Lower lobe of right lung (tissue), 2 donors: ENCODE measurements at regions not wholly inside any gene's neighbourhood (a gene's known extent, or its start where the extent isn't known, plus 50 kb on each side); places are given as distances from the start of the nearest gene placed in this dataset.
"Not testable (repeated sequence)": the region's sequence is repeated elsewhere in the genome, so short reads cannot be mapped to it uniquely, and the experiment has no call there.

Experiments used
- ATAC-seq, 2 donors: fragments of 200-7000 bp; cut with Tn5 transposase; one replicate each; pipeline ENCODE4 v1.9.1; 2020 to 2022; ENCODE audit warnings: mild to moderate bottlenecking in 2 of 2, moderate library complexity in 2 of 2
- DNase-seq: peaks from one replicate; pipeline ENCODE4 v3.0.0-alpha.2; 2020
- H3K27ac ChIP-seq: fragments of 200-600 bp; one replicate; pipeline ENCODE4 v1.8.0; 2022
- H3K27me3 ChIP-seq: fragments of 200-600 bp; one replicate; pipeline ENCODE4 v1.8.0; 2022; ENCODE audit warnings: low read depth
- H3K36me3 ChIP-seq: fragments of 200-600 bp; one replicate; pipeline ENCODE4 v1.8.0; 2022; ENCODE audit warnings: mild to moderate bottlenecking
- H3K4me1 ChIP-seq: fragments of 200-600 bp; one replicate; pipeline ENCODE4 v1.8.0; 2022
- H3K4me3 ChIP-seq: fragments of 200-600 bp; one replicate; pipeline ENCODE4 v1.8.0; 2022; ENCODE audit warnings: mild to moderate bottlenecking
- H3K9me3 ChIP-seq: fragments of 200-600 bp; one replicate; pipeline ENCODE4 v1.8.0; 2022
- CTCF ChIP-seq: fragments of 200-600 bp; IDR thresholded peaks from one replicate; pipeline ENCODE4 v1.8.0; 2022; ENCODE audit warnings: antibody characterized with exemption, mild to moderate bottlenecking
- intact Hi-C: fragments of 100-400 bp; cut with DNase I; formaldehyde crosslinking; loops from one replicate; pipeline ENCODE4 v1.11.0; 2022
- donor health status: DM: no; HTN: yes; CAD: no; lungs with severe emphysema.

GRCh38 chr2:239819974-239820555, 205.1 kb downstream of the NDUFA10 start:
- DNase-seq (no peak), ATAC-seq (no peak)
- Histone ChIP-seq H3K4me3 (no peak overlapping the region), H3K9me3 (no peaks in the 10 kb centered on the region), H3K4me1 (peaks cover 5% of the 10 kb centered on the region), H3K27ac (no peak overlapping the region), H3K27me3 (no peaks in the 10 kb centered on the region), H3K36me3 (no peaks in the 10 kb centered on the region)
- no peak for TF ChIP-seq CTCF
- intact Hi-C loops, result no loop called here

- Histone ChIP-seq H3K4me1 (peaks cover 12% of the 10 kb centered on the region), H3K27ac (no peak overlapping the region), H3K4me3 (no peak overlapping the region), H3K27me3 (no peaks in the 10 kb centered on the region), H3K9me3 (no peaks in the 10 kb centered on the region), H3K36me3 (no peaks in the 10 kb centered on the region)
- no peak for DNase-seq
- intact Hi-C loops, result no loop called here
- no peak for ATAC-seq
- TF ChIP-seq CTCF, result no peak
These were observed 205.8 kb downstream of the NDUFA10 start for GRCh38 chr2:239819091-239819973.

- intact Hi-C loops, result no loop called here
- DNase-seq (no peak), ATAC-seq (no peak)
- Histone ChIP-seq H3K4me1 (peaks cover 19% of the 10 kb centered on the region), H3K36me3 (no peaks in the 10 kb centered on the region), H3K4me3 (no peak overlapping the region), H3K27me3 (no peaks in the 10 kb centered on the region), H3K9me3 (no peaks in the 10 kb centered on the region), H3K27ac (no peak overlapping the region)
- TF ChIP-seq CTCF, result no peak
These were observed 206.6 kb downstream of the NDUFA10 start for GRCh38 chr2:239818531-239819011.

- no peak for TF ChIP-seq CTCF
- intact Hi-C loops, result no loop called here
These were observed 207.1 kb downstream of the NDUFA10 start for GRCh38 chr2:239818086-239818485.

GRCh38 chr2:239817468-239818031, 207.6 kb downstream of the NDUFA10 start:
- H3K36me3 ChIP-seq, DNase-seq, H3K27me3 ChIP-seq, H3K9me3 ChIP-seq, H3K27ac ChIP-seq, ATAC-seq, intact Hi-C loops, H3K4me3 ChIP-seq: not testable (repeated sequence)
- peaks cover 26% of the 10 kb centered on the region for H3K4me1 ChIP-seq

More at GRCh38 chr2:239818086-239818485, 207.1 kb downstream of the NDUFA10 start:
- H3K36me3 ChIP-seq, result no peaks in the 10 kb centered on the region
- H3K27me3 ChIP-seq, result no peaks in the 10 kb centered on the region
- ATAC-seq, result no peak
- peaks cover 24% of the 10 kb centered on the region for H3K4me1 ChIP-seq
- H3K27ac ChIP-seq, result no peak overlapping the region
- DNase-seq, result no peak
- H3K9me3 ChIP-seq, result no peaks in the 10 kb centered on the region
- no peak overlapping the region for H3K4me3 ChIP-seq
